Dedifferentiated amniotic fluid mesenchymal stem cell (primary cell): ENCODE measurements at regions not wholly inside any gene's neighbourhood (a gene's known extent, or its start where the extent isn't known, plus 50 kb on each side); places are given as distances from the start of the nearest gene placed in this dataset.

Source experiments
- DNase-seq: peaks from one replicate; pipeline ENCODE4 v3.0.0-alpha.2; 2016; ENCODE audit errors: extremely low spot score

- DNase-seq: no peak
These were observed 51.0 kb upstream of the PCBP1 start for GRCh38 chr2:70036290-70036689.

GRCh38 chr2:70035344-70035844 lies 51.9 kb upstream of the PCBP1 start:
- no peak for DNase-seq

DNA sequence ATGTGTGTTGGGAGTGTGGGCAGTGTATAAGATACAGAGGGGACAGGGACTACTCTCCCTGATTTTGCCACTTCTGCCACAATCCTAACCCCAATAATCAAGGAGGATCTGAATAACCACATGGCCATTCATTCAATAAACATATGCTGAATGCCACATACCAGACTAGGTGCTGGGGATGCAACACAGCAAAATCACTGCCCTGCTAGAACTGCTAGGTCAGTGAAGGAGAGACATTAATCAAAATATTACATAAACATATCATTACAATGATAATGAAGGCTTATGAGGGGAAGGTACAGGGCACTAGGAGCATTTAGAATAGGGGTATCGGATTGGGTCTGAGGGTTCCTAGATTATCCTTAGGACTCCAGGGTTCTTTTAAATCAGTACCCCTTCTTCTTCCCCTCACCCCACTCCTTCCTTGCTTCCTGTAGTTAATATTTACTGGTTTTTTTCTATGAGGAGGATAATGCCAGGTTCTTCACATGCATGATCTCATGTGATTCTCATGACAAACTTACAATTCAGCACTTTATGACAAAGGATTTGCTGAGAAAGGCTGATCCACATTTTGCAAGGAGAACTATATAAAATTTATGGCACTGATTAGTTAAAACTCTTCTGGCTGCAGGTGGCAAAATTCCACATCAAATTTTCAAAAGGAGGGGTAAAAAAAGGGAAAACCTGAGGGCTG lies 56.4 kb upstream of the PCBP1 start:
- DNase-seq: no peak

DNA sequence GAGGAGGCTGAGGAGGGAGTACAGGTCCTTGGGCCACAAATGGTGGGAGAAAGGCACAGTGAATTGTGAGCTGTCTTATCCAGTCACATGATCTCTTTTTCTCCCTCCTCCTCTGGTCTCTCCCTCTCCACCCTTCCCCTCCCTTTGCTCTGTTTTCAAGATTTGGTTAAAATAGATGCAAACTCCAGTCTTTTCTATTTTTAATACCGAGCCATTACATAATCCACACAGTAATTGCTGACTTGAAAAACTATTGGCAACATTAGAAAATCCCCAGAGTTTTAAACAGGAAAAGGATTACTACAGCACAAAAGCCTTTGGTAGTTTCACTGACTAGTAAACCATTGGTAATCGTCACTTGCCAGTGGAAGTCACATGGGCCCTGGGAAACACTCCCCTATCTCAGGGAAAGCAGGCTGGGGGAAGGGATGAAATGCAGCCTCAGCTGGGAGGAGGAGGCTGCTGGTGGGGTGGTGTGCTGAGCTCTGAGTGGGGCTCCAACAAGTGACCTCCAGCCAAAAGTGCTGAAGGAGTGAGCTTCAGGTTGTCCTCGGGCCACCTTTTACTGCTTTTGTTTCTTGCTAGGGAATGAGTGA lies 57.4 kb upstream of the PCBP1 start:
- DNase-seq: peak; percentile 36

DNA sequence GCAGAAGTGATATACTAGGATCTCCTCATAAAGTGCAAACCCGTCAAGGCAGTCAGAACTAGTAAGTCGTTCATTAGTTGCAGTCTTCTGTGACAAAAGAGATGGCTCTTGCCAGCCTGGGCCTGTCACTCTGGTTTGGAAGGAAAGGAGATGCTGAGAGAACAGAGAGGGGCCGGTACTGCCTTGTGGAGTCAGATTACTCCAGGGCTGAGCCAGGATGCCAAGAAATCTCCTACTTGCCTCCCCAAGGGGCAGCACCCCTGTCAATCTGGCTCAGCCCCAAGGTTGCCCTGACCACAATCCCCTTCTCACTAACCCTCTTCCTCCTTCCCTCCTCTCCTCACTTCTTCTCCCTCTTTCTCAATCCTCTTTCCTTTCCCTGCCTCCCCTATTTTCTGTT lies 62.9 kb upstream of the ASPRV1 start:
- DNase-seq: no peak

- DNase-seq: no peak
These were observed 57.7 kb upstream of the ASPRV1 start for GRCh38 chr2:70019096-70019495.

DNA sequence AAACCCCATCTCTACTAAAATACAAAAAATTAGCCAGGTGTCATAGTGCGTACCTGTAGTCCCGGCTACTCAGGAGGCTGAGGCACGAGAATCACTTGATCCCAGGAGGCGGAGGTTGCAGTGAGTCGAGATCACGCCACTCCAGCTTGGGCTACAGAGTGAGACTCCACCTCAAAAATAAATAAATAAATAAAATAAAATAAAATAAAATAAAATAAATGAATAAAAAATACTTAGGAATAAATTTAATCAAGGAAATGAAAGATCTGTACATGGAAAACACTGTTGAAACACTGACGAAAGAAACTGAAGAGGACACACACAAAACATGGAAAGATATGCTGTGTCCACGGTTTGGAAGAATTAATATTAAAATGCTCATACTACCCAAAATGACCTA lies 56.5 kb upstream of the ASPRV1 start:
- DNase-seq: no peak

- DNase-seq: no peak
These were observed 53.5 kb upstream of the ASPRV1 start for GRCh38 chr2:70014959-70015358.

- DNase-seq: no peak
These were observed 51.5 kb upstream of the ASPRV1 start for GRCh38 chr2:70012887-70013286.

DNA sequence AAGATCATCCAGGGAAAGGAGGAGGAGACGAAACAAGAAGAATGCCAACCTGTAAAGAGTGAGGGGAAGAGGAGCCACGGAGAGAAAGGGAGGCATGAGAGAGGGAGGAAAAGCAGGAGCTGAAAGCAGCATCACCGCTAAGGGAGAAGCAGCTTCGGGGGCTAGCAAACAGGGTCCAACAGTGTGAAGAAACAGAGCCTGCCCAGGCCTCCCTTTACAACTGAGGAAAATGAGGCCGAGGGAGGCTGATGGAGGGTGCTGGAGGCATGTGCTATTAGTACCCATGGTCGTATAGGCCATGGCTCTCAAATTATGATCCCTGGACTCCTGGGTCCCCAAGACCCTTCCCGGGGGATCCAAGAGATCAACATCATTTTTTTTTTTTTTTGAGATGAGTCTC lies 50.4 kb upstream of the ASPRV1 start:
- no peak for DNase-seq

DNA sequence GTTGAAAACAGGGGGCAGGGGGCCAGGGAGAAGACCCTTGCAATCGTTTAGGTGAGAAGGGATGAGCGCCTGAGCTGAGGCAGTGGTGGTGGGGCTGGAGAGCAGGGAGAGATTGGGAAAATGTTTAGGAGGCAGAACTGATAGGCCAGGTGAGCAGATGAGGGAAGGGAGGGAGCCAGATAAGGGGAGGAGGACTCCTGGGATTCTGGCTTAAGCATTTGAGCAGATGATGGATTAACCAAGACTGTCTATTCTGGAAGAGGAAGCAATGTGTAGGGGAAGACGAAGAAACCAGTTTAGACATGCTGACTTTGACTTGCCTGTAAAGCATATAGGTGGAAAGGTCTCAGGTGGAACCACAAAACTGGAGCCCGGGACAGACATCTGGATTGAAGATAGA lies 49.9 kb upstream of the ASPRV1 start:
- no peak for DNase-seq
